Lung (tissue), 11 donors: ENCODE measurements at regions not wholly inside any gene's neighbourhood (a gene's known extent, or its start where the extent isn't known, plus 50 kb on each side); places are given as distances from the start of the nearest gene placed in this dataset.
A peak's percentile ranks its signal among the peaks of the same experiment; 100 is the strongest.
"Not testable (repeated sequence)": the region's sequence is repeated elsewhere in the genome, so short reads cannot be mapped to it uniquely, and the experiment has no call there.

Source experiments
- ATAC-seq: fragments of 200-7000 bp; cut with Tn5 transposase; one replicate; pipeline ENCODE4 v1.9.1; 2020; ENCODE audit warnings: moderate number of reproducible peaks; ENCODE audit not compliant: insufficient read depth, low FRiP score
- DNase-seq, 3 donors: peaks; one replicate each; pipeline ENCODE4 v3.0.0-alpha.2; 2013 to 2017
- H3K27ac ChIP-seq, 2 donors: one replicate each; pipeline ENCODE4 v1.5.1; 2013; ENCODE audit warnings: mild to moderate bottlenecking in 2 of 2, moderate library complexity in 2 of 2, control low read depth in 1 of 2, inconsistent platforms in 1 of 2, low read depth in 1 of 2, low read length in 1 of 2
- H3K27me3 ChIP-seq, 3 donors: one replicate each; pipeline ENCODE4 v1.5.1; 2013; ENCODE audit warnings: low read length in 2 of 3; ENCODE audit not compliant: control insufficient read depth in 3 of 3, insufficient read depth in 3 of 3
- H3K36me3 ChIP-seq, 4 donors: one replicate each; pipeline ENCODE4 v1.5.1; 2013; ENCODE audit warnings: low read length in 4 of 4, mild to moderate bottlenecking in 1 of 4, moderate library complexity in 1 of 4; ENCODE audit not compliant: control insufficient read depth in 4 of 4, insufficient read depth in 4 of 4
- H3K4me1 ChIP-seq, 5 donors: one replicate each; pipeline ENCODE4 v1.5.1; 2013; ENCODE audit warnings: low read length in 5 of 5, mild to moderate bottlenecking in 2 of 5, moderate library complexity in 1 of 5; ENCODE audit not compliant: control insufficient read depth in 5 of 5, insufficient read depth in 5 of 5
- H3K4me3 ChIP-seq: one replicate; pipeline ENCODE4 v1.5.1; 2013; ENCODE audit warnings: mild to moderate bottlenecking, control low read depth, moderate library complexity
- H3K9ac ChIP-seq, 2 donors: one replicate each; pipeline ENCODE4 v1.5.1; 2013; ENCODE audit warnings: low read length in 2 of 2, control low read depth in 1 of 2; ENCODE audit not compliant: insufficient read depth in 1 of 2
- H3K9me3 ChIP-seq, 4 donors: one replicate each; pipeline ENCODE4 v1.5.1; 2013; ENCODE audit warnings: low read length in 3 of 4, mild to moderate bottlenecking in 1 of 4, moderate library complexity in 1 of 4; ENCODE audit not compliant: control insufficient read depth in 4 of 4, insufficient read depth in 3 of 4
- CTCF ChIP-seq: IDR thresholded peaks from 2 replicates; pipeline ENCODE4 v1.5.1; 2012; ENCODE audit warnings: mild to moderate bottlenecking; ENCODE audit errors: control extremely low read depth, extremely low read depth
- WGBS, 2 donors: extraction: QIAGEN DNeasy Blood & Tissue Kit; methylation state at CpG; one replicate each; pipeline ENCODE4 v1.1.7; 2013; 5-methylcytosine and 5-hydroxymethylcytosine counted together
- donor health status: control.
- donor health status: control.
- donor health status: Bipolar disorder and iron deficiency.
- donor health status: healthy.
- donor health status: DM: yes; HTN: yes; CAD: no.

DNA sequence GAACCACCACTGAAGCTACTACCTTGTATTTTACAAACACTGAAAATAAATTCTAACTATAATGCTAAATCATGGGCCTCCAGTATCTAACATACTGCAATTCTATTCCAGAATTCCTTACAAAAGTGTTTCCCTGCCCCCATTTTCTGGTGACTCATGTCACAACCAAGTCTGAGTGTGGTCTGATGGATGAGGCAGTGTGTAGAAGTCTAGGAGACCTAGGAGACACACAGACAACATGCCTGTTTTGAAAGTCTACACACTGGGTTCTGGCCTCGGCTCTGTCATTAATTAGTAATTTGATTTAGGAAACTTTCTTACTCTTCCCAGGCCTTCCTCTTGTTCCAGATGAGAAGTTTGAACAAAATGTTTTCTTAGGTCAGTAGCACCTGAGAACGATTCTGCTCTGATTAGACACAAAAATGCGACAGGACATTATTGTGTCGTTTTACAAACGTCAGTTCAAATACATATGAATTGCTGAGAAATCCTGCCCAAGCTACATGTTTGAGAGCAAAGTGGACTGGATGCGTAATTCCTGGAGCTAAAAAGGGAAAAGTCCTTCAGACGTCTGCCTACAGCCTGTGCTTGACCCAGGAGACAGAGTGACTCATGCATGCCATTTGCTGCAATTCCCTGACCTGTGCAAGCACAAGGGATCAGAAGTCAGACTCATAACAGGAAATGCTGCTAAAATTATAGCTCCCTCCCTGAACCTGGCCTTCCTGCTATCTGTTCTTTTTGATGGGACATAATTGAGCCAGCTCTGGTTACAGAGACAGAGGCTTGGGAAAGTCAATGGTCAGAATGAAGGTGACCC, 494.4 kb downstream of the SOX11 start:
- WGBS, 2 donors, result 54 to 70% methylated on average over 7 of the region's 7 CpGs
- no peak for TF ChIP-seq CTCF
- ATAC-seq, result peak; percentile 76
- Histone ChIP-seq H3K9ac (no peak overlapping the region), H3K36me3 (no peaks in the 10 kb centered on the region), H3K4me1 (peaks cover 0 to 44% (median 12%) of the 10 kb centered on the region in 5 donors), H3K27me3 (no peaks in the 10 kb centered on the region), H3K9me3 (peaks cover 0 to 2% (median 0%) of the 10 kb centered on the region in 4 donors), H3K27ac (peak overlapping the region in 1 of 2 donors; percentile 64), H3K4me3 (no peak overlapping the region)
- peak in 2 of 3 donors; percentile 16 to 36 for DNase-seq

- DNase-seq (peak in 1 of 3 donors; percentile 18), ATAC-seq (no peak)
- Histone ChIP-seq H3K9ac (no peak overlapping the region), H3K27ac (no peak overlapping the region), H3K4me3 (no peak overlapping the region), H3K27me3 (no peaks in the 10 kb centered on the region), H3K36me3 (no peaks in the 10 kb centered on the region), H3K4me1 (no peaks in the 10 kb centered on the region), H3K9me3 (peaks cover 0 to 5% (median 2%) of the 10 kb centered on the region in 4 donors)
- 83 to 85% methylated on average over 1 of the region's 1 CpG for WGBS, 2 donors
- no peak for TF ChIP-seq CTCF
Observed at GRCh38 chr2:6196449-6196848, 504.3 kb downstream of the SOX11 start.

DNA sequence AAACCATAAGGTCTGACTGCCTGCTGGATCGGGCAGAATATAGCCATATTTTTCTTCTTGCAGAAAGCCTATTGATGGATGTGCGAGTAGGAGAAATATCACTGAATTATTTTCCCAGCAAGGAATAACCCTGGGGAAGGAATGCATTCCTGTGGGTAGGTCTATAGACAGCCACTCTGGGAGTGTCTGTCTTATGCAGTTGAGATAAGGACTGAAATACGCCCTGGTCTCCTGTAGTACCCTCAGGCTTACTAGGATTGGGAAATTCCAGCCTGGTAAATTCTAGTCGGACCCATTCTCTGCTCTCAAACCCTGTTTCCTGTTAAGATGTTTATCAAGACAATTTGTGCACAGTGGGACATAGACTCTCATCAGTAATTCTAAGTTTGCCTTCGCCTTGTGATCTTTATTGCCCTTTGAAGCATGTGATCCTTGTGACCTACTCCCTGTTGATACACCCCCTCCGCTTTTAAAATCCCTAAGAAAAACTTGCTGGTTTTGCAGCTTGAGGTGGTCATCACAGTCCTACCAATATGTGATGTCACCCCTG, 506.3 kb downstream of the SOX11 start:
- not testable (repeated sequence) for H3K27ac ChIP-seq, H3K9me3 ChIP-seq, H3K9ac ChIP-seq, DNase-seq, ATAC-seq, H3K4me3 ChIP-seq, H3K36me3 ChIP-seq, H3K4me1 ChIP-seq, H3K27me3 ChIP-seq
- WGBS, 2 donors, result 87 to 88% methylated on average over 6 of the region's 6 CpGs

DNA sequence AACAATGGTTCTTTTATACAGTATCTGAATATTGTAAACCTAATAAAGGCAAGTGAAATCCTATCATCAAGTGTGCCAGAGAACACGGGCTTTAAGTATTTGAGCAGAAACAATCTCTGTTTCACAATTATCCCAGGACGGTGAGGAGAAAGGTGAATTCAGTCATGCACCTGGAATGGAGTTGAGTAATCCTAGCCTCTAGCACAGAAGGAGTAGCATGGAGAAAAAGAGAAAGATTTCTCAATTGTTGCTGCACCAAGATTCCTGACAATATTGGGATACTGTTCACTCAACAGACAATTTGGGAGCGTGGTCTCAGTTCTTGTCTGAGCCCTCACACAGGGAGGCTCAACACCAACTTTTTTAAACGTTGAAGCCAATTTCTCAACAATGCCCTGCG, 510.6 kb downstream of the SOX11 start:
- Histone ChIP-seq H3K9me3 (peaks cover 0 to 5% (median 2%) of the 10 kb centered on the region in 4 donors), H3K36me3 (no peaks in the 10 kb centered on the region), H3K27me3 (no peaks in the 10 kb centered on the region), H3K27ac (no peak overlapping the region), H3K4me3 (no peak overlapping the region), H3K4me1 (peaks cover 0 to 4% (median 0%) of the 10 kb centered on the region in 5 donors), H3K9ac (no peak overlapping the region)
- ATAC-seq, result peak; percentile 56
- whole genome bisulfite sequencing, 2 donors, result 70 to 76% methylated on average over 5 of the region's 5 CpGs
- peak in 1 of 3 donors; percentile 26 for DNase-seq
- no peak for TF ChIP-seq CTCF
